ENCODE measurements at regions not wholly inside any gene's neighbourhood (a gene's known extent, or its start where the extent isn't known, plus 50 kb on each side); places are given as distances from the start of the nearest gene placed in this dataset.

DNA sequence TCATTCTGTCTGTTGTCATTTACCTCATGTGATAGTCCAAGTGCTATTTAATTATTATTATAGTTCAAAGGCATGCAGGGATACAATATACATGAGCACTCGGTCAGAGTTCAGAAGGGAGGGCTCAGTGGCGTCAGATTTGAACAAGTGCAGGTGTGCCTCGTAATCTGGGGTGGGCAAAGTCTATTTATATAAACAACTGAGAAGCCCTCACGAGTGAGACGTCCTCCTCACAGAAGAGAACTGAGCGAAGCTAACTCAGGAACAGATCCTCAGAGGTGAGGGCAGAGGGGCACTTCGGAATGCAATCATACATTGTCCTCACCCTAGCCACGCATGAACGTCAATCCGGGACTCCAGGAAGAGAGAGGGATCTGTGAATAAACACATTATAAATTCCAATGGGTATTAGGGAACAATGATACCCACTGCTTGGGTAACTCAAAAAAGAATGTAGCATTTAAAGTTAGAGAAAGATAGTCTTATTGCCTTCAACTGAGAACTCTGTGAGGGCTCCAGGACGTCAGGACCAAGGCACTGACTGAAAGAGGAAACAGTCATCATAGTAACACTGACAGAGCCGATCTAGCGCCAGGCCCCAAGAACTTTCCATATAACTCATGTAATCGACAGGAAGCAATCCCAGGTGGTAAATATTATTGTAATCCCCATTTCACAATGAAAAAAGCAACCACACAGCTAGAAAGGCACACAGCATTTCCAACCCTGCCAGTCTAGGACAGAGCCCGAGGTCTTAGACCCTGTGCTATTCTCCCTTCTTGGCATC is 127.1 kb upstream of the B3GALT2 start:
- DNase-seq (ENCODE audit: low spot score in 2 of 2): no peak
- Histone ChIP-seq H3K36me3 (replicated peaks) (no peaks in the 10 kb centered on the region), H3K4me1 (no peaks in the 10 kb centered on the region), H3K4me3 (no peak overlapping the region), H3K27me3 (ENCODE audit: low read depth) (no peaks in the 10 kb centered on the region), H3K9me3 (no peaks in the 10 kb centered on the region)
- in situ Hi-C loops (cut with MboI; ENCODE audit: low sequenced_read_pairs): no loop called here

DNA sequence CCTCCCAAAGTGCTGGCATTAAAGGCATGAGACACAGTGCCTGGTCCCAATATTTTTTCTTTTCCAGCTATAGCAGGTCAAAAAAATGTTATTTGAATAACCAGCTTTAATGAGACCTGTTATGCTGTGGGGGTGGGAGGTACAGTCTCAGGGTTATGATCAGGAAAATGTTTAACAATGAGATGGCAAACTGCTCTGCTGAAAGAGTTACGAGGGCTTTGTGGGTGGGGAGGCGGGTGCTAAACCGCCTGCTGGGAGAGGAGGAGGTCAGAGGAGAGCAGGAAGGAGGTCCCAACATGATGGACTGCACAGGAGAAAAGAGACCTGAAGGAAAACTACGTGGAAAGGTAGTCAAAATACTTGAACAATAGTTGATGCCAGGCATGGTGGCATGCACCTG is 126.0 kb upstream of the B3GALT2 start:
- DNase-seq (ENCODE audit: low spot score in 2 of 2): no peak
- Histone ChIP-seq H3K36me3 (replicated peaks) (no peaks in the 10 kb centered on the region), H3K4me3 (no peak overlapping the region), H3K27me3 (ENCODE audit: low read depth) (no peaks in the 10 kb centered on the region), H3K4me1 (no peaks in the 10 kb centered on the region), H3K9me3 (no peaks in the 10 kb centered on the region)
- in situ Hi-C loops (cut with MboI; ENCODE audit: low sequenced_read_pairs): no loop called here

DNA sequence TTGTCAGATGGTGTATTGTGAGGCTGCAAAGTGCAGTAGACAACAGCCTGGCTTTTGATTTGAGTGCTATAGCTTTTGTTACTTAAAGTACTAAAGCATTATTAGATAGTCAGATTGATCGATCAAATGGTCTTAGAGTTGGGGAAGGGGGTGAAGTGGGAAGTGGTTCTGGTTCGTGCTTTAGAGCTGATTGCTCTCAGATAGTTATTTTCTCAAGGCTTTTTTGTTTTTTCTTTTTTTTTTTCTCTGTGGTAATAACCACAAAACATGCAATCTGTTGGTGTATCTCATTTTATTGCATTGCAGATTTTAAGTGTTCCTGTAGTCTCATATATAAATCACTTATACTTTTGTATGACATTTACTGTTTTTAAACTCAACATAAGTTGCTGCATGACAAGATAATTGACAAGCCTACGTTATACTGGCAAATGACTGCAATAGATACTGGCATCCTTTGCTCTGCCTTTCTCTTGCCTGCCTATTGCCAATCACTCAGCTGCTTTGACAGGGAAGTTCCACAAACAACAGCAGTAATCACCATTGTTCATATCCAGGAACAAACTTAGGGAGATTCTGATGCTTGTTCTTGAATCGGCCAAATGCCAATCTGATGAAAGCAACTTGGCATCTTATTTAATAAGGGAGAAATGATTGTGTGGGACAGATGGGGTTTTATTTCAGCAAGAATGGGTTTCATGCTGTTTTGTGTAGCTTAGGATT is 125.0 kb upstream of the B3GALT2 start:
- in situ Hi-C loops (cut with MboI; ENCODE audit: low sequenced_read_pairs): no loop called here
- Histone ChIP-seq H3K9me3 (no peaks in the 10 kb centered on the region), H3K4me1 (no peaks in the 10 kb centered on the region), H3K27me3 (ENCODE audit: low read depth) (no peaks in the 10 kb centered on the region), H3K4me3 (no peak overlapping the region), H3K36me3 (replicated peaks) (no peaks in the 10 kb centered on the region)
- DNase-seq (ENCODE audit: low spot score in 2 of 2): no peak

DNA sequence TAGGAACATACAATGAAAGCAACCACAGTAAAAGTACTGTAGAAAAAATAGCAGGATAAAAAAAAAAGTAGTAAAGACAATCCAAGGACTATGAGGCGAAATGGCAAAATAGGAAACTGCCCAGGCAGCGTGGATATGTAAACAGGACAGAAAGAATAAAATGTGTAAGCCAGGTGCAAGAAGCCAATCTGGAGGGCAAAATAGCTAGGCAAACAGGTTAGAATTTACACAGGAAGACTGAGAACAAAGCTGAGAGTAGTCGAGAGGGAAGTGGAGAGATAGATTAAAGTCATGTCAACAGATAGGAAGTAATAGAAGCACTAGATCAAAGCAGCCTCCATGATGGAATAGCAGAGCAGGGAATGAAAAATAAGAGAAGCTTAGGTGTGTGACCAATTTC is 124.2 kb upstream of the B3GALT2 start:
- DNase-seq (ENCODE audit: low spot score in 2 of 2): no peak
- in situ Hi-C loops (cut with MboI; ENCODE audit: low sequenced_read_pairs): no loop called here
- no peak overlapping the region for H3K4me3 ChIP-seq
- no peaks in the 10 kb centered on the region for H3K4me1 ChIP-seq
- H3K27me3 ChIP-seq (ENCODE audit: low read depth): no peaks in the 10 kb centered on the region
- no peaks in the 10 kb centered on the region for H3K9me3 ChIP-seq
- H3K36me3 ChIP-seq (replicated peaks): no peaks in the 10 kb centered on the region

DNA sequence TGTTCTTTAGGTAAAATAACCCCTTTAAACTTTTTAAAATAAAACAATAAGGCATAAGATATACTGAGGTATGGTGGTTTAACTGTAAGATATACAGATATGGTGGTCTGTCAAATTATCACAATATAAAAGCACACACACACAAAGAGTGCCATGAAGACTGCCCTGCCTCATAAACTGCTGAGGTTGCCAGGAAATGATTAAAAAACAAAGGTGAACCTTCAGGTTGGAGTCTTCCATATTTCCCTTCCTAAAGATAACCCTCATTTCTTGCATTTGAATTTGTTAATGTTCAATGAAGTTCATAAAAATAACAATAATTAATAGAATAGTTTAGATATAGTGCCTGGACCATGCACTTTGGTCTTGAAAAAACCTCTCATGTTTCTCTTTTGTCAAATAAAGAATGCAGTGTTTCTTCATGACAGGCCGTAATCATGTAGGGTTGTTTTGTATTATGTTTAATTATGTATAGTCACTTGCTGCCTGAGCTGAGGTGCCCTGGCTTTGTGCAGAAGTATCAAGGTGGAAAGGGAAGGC is 123.6 kb upstream of the B3GALT2 start:
- Histone ChIP-seq H3K36me3 (replicated peaks) (no peaks in the 10 kb centered on the region), H3K4me1 (no peaks in the 10 kb centered on the region), H3K27me3 (ENCODE audit: low read depth) (no peaks in the 10 kb centered on the region), H3K4me3 (no peak overlapping the region), H3K9me3 (no peaks in the 10 kb centered on the region)
- no peak for DNase-seq (ENCODE audit: low spot score in 2 of 2)
- in situ Hi-C loops (cut with MboI; ENCODE audit: low sequenced_read_pairs): no loop called here

DNA sequence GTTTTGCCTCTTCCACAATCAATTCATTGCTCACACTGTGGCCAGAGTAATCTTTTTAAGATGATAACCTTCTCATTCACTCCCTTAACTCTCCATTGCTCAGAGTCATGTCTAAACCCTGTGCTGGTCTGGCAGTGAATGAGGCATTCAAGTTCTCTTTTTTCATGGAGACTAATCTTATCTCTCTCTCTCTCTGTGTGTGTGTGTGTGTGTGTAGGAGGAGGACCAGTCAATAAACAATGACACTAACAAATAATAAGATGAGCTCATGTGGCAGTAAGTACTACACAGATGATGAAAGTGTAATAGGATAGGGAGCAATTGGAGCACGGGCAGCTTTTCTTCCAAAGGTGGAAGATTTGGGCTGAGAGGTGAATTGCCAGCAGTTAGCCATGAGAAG is 122.0 kb upstream of the B3GALT2 start:
- DNase-seq (ENCODE audit: low spot score in 2 of 2): no peak
- no peaks in the 10 kb centered on the region for H3K4me1 ChIP-seq
- no peaks in the 10 kb centered on the region for H3K27me3 ChIP-seq (ENCODE audit: low read depth)
- H3K36me3 ChIP-seq (replicated peaks): no peaks in the 10 kb centered on the region
- in situ Hi-C loops (cut with MboI; ENCODE audit: low sequenced_read_pairs): no loop called here
- H3K9me3 ChIP-seq: no peaks in the 10 kb centered on the region
- H3K4me3 ChIP-seq: no peak overlapping the region

DNA sequence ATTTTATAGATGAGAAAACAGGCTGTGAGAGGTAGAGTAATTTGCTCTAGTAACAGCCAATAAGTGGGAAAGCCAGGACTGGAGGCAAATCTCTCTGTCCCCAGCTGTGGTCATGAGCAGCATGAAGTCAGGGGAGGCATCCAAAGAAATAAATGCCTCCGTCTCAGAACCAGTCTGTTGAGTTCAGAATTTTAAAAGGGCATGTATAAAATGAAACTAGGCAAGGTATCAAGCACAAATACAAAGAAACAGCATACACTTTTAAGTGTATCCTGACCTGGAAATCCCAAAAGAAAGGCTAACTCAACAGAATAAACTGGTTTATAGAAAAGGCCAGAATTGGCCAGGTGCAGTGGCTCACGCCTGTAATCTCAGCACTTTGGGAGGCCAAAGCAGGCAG is 120.0 kb upstream of the B3GALT2 start:
- DNase-seq (ENCODE audit: low spot score in 2 of 2): no peak
- Histone ChIP-seq H3K4me3 (no peak overlapping the region), H3K9me3 (no peaks in the 10 kb centered on the region), H3K27me3 (ENCODE audit: low read depth) (no peaks in the 10 kb centered on the region), H3K36me3 (replicated peaks) (no peaks in the 10 kb centered on the region), H3K4me1 (no peaks in the 10 kb centered on the region)
- in situ Hi-C loops (cut with MboI; ENCODE audit: low sequenced_read_pairs): no loop called here
